ENCODE measurements at regions not wholly inside any gene's neighbourhood (a gene's known extent, or its start where the extent isn't known, plus 50 kb on each side); places are given as distances from the start of the nearest gene placed in this dataset.

DNA sequence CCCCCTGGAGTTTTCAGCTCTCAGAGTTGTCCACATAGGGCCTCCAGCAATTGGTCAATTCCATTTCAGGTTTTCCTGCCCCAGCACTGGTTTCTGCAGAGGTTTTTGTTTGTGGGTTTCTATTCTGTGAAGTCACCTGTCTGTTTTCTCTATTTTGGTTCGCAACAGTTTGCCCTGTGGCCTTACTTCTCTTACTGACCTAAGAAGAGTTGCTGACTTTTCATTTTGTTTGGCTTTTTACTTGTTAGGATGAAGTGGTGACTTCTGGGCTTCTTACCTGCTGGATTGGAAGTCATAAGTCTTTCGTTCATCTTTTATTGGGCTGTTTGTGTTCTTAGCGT, 196.4 kb upstream of the PARP11 start:
- H3K4me1 ChIP-seq = no peaks in the 10 kb centered on the region
- no peaks in the 10 kb centered on the region for H3K9me3 ChIP-seq (replicated peaks)
- TF ChIP-seq, protein P1, sequence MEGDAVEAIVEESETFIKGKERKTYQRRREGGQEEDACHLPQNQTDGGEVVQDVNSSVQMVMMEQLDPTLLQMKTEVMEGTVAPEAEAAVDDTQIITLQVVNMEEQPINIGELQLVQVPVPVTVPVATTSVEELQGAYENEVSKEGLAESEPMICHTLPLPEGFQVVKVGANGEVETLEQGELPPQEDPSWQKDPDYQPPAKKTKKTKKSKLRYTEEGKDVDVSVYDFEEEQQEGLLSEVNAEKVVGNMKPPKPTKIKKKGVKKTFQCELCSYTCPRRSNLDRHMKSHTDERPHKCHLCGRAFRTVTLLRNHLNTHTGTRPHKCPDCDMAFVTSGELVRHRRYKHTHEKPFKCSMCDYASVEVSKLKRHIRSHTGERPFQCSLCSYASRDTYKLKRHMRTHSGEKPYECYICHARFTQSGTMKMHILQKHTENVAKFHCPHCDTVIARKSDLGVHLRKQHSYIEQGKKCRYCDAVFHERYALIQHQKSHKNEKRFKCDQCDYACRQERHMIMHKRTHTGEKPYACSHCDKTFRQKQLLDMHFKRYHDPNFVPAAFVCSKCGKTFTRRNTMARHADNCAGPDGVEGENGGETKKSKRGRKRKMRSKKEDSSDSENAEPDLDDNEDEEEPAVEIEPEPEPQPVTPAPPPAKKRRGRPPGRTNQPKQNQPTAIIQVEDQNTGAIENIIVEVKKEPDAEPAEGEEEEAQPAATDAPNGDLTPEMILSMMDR (IDR thresholded peaks at IDR 0.05; ENCODE audit: borderline replicate concordance) = no peak
- DNase-seq = no peak
- H3K27me3 ChIP-seq (ENCODE audit: low read depth) = peaks cover 38% of the 10 kb centered on the region
- H3K36me3 ChIP-seq = no peaks in the 10 kb centered on the region
- H3K4me3 ChIP-seq = no peak overlapping the region
- intact Hi-C loops (cut with micrococcal nuclease) = no loop called here
- no peak overlapping the region for H3K27ac ChIP-seq (replicated peaks)

DNA sequence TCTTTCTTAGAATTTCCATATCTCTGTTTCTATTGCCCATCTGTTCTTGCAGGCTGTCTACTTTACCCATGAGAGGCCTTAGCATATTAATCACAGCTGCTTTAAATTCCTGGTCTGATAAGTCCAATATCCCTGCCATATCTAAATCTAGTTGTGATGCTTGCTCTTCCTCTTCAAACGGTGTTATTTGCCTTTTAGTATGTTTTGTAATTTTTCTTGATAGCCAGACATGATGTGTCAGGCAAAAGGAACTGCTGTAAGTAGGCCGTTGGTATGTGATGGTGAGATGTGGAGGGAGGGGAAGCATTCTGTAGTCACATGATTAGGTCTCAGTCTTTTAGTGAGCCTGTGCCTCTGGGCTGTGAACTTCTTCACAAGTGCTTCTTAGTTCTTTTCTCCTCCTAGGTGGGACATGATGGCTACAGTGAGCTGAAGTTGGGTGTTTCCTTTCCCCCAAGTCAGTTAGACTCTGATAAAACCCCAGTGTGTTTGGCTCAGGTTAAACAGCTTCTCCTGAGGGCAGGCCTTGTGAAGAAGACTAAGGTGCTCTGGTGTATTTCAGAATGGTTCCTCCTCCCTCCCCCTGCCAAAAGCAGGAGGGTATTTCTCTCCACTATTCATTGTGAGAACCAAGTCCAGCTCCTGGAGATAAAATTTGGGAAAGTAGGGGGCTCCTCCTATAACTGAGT, 195.9 kb upstream of the PARP11 start:
- no peaks in the 10 kb centered on the region for H3K9me3 ChIP-seq (replicated peaks)
- no peak overlapping the region for H3K27ac ChIP-seq (replicated peaks)
- no peaks in the 10 kb centered on the region for H3K4me1 ChIP-seq
- DNase-seq = no peak
- intact Hi-C loops (cut with micrococcal nuclease) = no loop called here
- H3K27me3 ChIP-seq (ENCODE audit: low read depth) = peaks cover 38% of the 10 kb centered on the region
- TF ChIP-seq, protein P1 (IDR thresholded peaks at IDR 0.05; ENCODE audit: borderline replicate concordance) = no peak
- no peak overlapping the region for H3K4me3 ChIP-seq
- no peaks in the 10 kb centered on the region for H3K36me3 ChIP-seq

DNA sequence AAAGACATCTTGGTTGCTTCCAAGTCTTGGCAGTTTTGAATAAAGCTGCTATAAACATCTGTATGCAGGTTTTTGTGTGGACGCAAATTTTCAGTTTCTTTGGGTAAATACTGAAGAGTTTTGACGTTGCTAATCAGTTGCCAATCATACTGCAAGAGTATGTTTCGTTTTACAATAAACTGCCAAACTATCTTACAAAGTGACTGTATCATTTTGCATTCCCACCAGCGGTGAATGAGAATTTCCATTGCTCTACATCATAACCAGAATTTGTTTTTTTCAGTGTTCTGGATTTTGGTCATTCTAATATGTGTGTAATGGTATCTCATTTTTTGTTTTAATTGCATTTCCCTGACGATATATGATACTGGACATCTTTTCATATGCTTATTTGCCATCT, 190.8 kb upstream of the PARP11 start:
- Histone ChIP-seq H3K4me1 (no peaks in the 10 kb centered on the region), H3K4me3 (no peak overlapping the region), H3K9me3 (replicated peaks) (no peaks in the 10 kb centered on the region), H3K36me3 (no peaks in the 10 kb centered on the region), H3K27me3 (ENCODE audit: low read depth) (peaks cover 47% of the 10 kb centered on the region), H3K27ac (replicated peaks) (no peak overlapping the region)
- TF ChIP-seq, protein P1 (IDR thresholded peaks at IDR 0.05; ENCODE audit: borderline replicate concordance) = no peak
- intact Hi-C loops (cut with micrococcal nuclease) = no loop called here
- DNase-seq = no peak

DNA sequence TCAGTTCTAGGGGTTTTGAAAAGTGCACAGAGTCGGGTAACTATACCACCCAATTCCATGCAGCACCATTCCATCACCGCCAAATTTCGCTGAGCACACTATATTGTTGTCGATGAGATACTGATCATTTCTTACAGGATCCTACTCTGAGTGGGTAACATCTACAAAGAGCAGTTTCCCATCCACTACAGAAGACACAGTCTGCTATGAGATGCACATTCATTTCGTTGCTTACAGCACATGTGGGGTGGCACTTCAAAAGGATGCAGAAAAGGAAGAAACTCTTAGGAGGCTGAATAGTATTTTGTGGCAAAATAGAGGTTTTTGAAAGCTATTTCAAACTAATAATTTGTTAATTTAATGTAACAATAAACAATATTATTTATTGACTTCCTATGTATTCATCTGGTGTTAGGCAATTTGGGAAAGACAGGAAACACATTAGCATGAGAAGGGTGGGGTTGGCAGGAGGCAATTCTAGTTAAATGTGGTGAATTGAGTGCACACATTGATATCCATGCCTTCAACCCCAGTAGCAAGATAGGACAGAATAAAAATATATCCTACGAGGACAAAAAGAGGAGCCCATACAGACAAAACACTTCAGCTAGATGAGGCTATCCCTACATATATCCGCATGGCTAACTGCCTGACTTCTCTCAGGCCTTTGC, 186.8 kb upstream of the PARP11 start:
- no peaks in the 10 kb centered on the region for H3K36me3 ChIP-seq
- H3K27me3 ChIP-seq (ENCODE audit: low read depth) = peaks cover 48% of the 10 kb centered on the region
- TF ChIP-seq, protein P1 (IDR thresholded peaks at IDR 0.05; ENCODE audit: borderline replicate concordance) = no peak
- no peak for DNase-seq
- intact Hi-C loops (cut with micrococcal nuclease) = no loop called here
- H3K4me1 ChIP-seq = no peaks in the 10 kb centered on the region
- H3K4me3 ChIP-seq = no peak overlapping the region
- H3K9me3 ChIP-seq (replicated peaks) = no peaks in the 10 kb centered on the region
- no peak overlapping the region for H3K27ac ChIP-seq (replicated peaks)

DNA sequence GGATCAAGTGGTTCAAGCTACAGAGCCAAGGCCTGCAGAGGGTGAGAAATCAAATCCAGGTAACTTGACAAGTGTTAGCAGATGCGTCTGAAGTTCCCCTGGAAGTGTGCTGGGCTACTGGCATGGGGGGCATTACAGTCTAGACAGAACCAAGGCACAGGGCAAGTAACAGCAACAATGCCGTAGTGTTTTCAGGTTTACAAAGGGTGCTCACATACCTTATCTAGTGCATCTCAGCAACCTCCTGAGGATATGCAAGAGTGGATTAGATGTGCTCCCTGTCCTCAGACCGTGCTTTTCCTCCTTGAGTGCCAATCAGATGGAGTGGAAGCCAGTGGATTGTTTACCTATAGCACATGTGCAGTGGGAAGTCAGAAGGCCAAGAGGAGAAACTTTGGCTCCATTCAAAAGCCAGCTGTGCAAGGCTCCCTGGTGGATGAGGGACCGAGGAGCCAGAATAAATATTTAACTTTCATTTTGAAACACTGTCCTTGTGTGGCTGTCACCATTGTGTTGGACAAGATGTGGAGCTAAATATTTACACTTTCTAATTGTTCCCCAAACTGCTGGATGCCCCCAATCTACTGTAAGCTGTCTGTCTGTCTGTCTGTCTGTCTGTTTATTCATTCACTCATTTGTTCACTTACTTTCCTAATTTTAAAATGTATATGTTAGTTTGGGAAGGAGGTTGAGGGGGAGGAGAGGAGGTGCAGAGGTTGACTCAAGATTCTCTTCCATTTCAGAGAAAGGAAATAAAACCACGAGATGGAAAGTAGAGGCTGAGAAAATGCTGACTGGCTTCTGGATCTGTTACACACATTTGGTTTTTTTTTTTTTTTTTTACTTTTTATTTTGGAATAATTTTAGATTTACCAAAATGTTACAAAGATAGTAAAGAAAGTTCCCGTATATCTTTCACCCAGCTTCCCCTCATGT, 184.0 kb upstream of the PARP11 start:
- DNase-seq = no peak
- intact Hi-C loops (cut with micrococcal nuclease) = no loop called here
- Histone ChIP-seq H3K27ac (replicated peaks) (no peak overlapping the region), H3K27me3 (ENCODE audit: low read depth) (peaks cover 64% of the 10 kb centered on the region), H3K9me3 (replicated peaks) (no peaks in the 10 kb centered on the region), H3K4me1 (no peaks in the 10 kb centered on the region), H3K4me3 (no peak overlapping the region), H3K36me3 (no peaks in the 10 kb centered on the region)
- TF ChIP-seq, protein P1 (IDR thresholded peaks at IDR 0.05; ENCODE audit: borderline replicate concordance) = no peak

Measured in left ventricle myocardium inferior (tissue), 1 donor.